ENCODE measurements at regions not wholly inside any gene's neighbourhood (a gene's known extent, or its start where the extent isn't known, plus 50 kb on each side); places are given as distances from the start of the nearest gene placed in this dataset.

GRCh38 chr9:1580215-1580614, 434.9 kb upstream of the SMARCA2 start:
- no peak for TF ChIP-seq YY1 (IDR thresholded peaks at IDR 0.05; ENCODE audit: insufficient read depth, insufficient read length)
- no peak for TF ChIP-seq ZNF274 (IDR thresholded peaks at IDR 0.05; ENCODE audit: low read depth, low read length)
- no peak for TF ChIP-seq SUZ12 (IDR thresholded peaks at IDR 0.05; ENCODE audit: extremely low read depth, insufficient read depth, insufficient read length)

Data from NT2/D1 (cell line).